K562 (cell line): ENCODE measurements at regions not wholly inside any gene's neighbourhood (a gene's known extent, or its start where the extent isn't known, plus 50 kb on each side); places are given as distances from the start of the nearest gene placed in this dataset.
A peak's percentile ranks its signal among the peaks of the same experiment; 100 is the strongest.

Source experiments
- ATAC-seq: fragments of 200-7000 bp; cut with Tn5 transposase; 3 replicates; pipeline ENCODE4 v1.9.1; 2020; ENCODE audit warnings: moderate library complexity
- BruUV-seq: library from RNA; stranded (reverse); fragments of 400-500 nt; replicated peaks from 2 replicates; lab custom pipeline; 2021; lab: Mats Ljungman, UMichigan
- CTCF ChIA-PET: fragments of 300-600 bp; formaldehyde crosslinking; extraction: SDS; loops from one replicate; lab custom pipeline; 2021; ENCODE audit warnings: low intra/inter-chr PET ratio; lab: Yijun Ruan, JAX
- POLR2A ChIA-PET: fragments of 300-600, 350-650 bp; sonication (Branson Sonifier 250); formaldehyde crosslinking; extraction: SDS; loops from one replicate; lab custom pipeline; 2021; ENCODE audit warnings: antibody characterized with exemption, inconsistent platforms; lab: Yijun Ruan, JAX
- DNase-seq, 4 experiments: peaks; one replicate each; pipeline versions ENCODE4 v3.0.0 to v3.0.0-alpha.2; 2011 to 2018; ENCODE audit warnings: low spot score in 3 of 4, mixed read lengths in 3 of 4; ENCODE audit errors: extremely low read depth in 1 of 4
- FAIRE-seq: peaks from 2 replicates; lab custom pipeline; 2011; peaks lifted over from hg19 to GRCh38; lab: Jason Lieb, UNC
- H2AFZ ChIP-seq: 2 replicates; pipeline ENCODE4 v1.6.0; 2011; ENCODE audit warnings: low read depth, low read length, control low read depth, inconsistent platforms
- H3K27ac ChIP-seq: fragments of 200-600 bp; 3 replicates; pipeline ENCODE4 v1.8.0; 2011; ENCODE audit warnings: low read depth, mild to moderate bottlenecking, control low read depth, inconsistent platforms, low read length, moderate library complexity, mixed read lengths; ENCODE audit errors: extremely low read depth
- H3K27me3 ChIP-seq, 2 experiments: fragments of 300-600 bp in 1 of 2; 2 replicates in 1 of 2; 3 replicates in 1 of 2; pipeline versions ENCODE4 v1.6.0 to v1.8.0; 2011; ENCODE audit warnings: inconsistent platforms in 2 of 2, low read length in 2 of 2, mild to moderate bottlenecking in 1 of 2, mixed read lengths in 1 of 2, moderate library complexity in 1 of 2; ENCODE audit not compliant: control insufficient read depth in 2 of 2, insufficient read depth in 2 of 2
- H3K36me3 ChIP-seq: fragments of 300-600 bp; 3 replicates; pipeline ENCODE4 v1.8.0; 2011; ENCODE audit warnings: mild to moderate bottlenecking, low read length, inconsistent platforms; ENCODE audit not compliant: control insufficient read depth, insufficient read depth
- H3K4me1 ChIP-seq, 2 experiments: fragments of 200-600 bp in 1 of 2; replicated peaks in 1 of 2; 2 replicates in 1 of 2; 3 replicates in 1 of 2; pipeline versions ENCODE4 v1.5.1 to v1.8.0; 2011; ENCODE audit warnings: inconsistent platforms in 2 of 2, low read length in 2 of 2, mild to moderate bottlenecking in 1 of 2, mixed read lengths in 1 of 2, moderate library complexity in 1 of 2; ENCODE audit not compliant: control insufficient read depth in 2 of 2, insufficient read depth in 2 of 2
- H3K4me2 ChIP-seq: 2 replicates; pipeline ENCODE4 v1.6.1; 2011; ENCODE audit warnings: low read length, control low read depth, inconsistent platforms, mixed read lengths; ENCODE audit not compliant: insufficient read depth
- H3K4me3 ChIP-seq: fragments of 200-600 bp; sonication (generic), shearing (Covaris generic); 2 replicates; pipeline ENCODE4 v1.5.1; 2016; ENCODE audit warnings: control low read depth, inconsistent platforms
- H3K79me2 ChIP-seq: fragments of 200-600 bp; 3 replicates; pipeline ENCODE4 v1.8.0; 2011; ENCODE audit warnings: low read length, inconsistent platforms; ENCODE audit not compliant: control insufficient read depth, insufficient read depth
- H3K9ac ChIP-seq, 2 experiments: 2 replicates each; pipeline versions ENCODE4 v1.6.0 to v1.6.1; 2011; ENCODE audit warnings: low read depth in 2 of 2, low read length in 2 of 2, control low read depth in 1 of 2, inconsistent platforms in 1 of 2, mild to moderate bottlenecking in 1 of 2, mixed read lengths in 1 of 2; ENCODE audit not compliant: insufficient read depth in 1 of 2
- H3K9me1 ChIP-seq: one replicate; pipeline ENCODE4 v1.6.0; 2011; ENCODE audit warnings: inconsistent platforms, mild to moderate bottlenecking, low read length, moderate library complexity; ENCODE audit not compliant: control insufficient read depth, insufficient read depth
- H3K9me3 ChIP-seq: replicated peaks from 2 replicates; pipeline ENCODE4 v1.5.1; 2011; ENCODE audit warnings: low read depth, low read length, inconsistent platforms; ENCODE audit not compliant: control insufficient read depth, insufficient read depth
- H4K20me1 ChIP-seq: replicated peaks from 2 replicates; pipeline ENCODE4 v1.6.1; 2011; ENCODE audit warnings: low read length, inconsistent platforms, mixed read lengths; ENCODE audit not compliant: control insufficient read depth, insufficient read depth
- CBX5 ChIP-seq: IDR thresholded peaks from 2 replicates; pipeline ENCODE4 v1.6.1; 2014; ENCODE audit warnings: low read depth, borderline replicate concordance
- CSDE1 ChIP-seq, 2 experiments: fragments of 450-650 bp; IDR thresholded peaks; 2 replicates each; pipeline ENCODE4 v1.6.1; 2016; ENCODE audit warnings: mild to moderate bottlenecking in 1 of 2
- EGR1 ChIP-seq: fragments of 450-650 bp; conservative IDR thresholded peaks from 2 replicates; pipeline ENCODE4 v1.6.1; 2017; ENCODE audit warnings: mild to moderate bottlenecking
- EWSR1 ChIP-seq: fragments of 450-650 bp; IDR thresholded peaks from 2 replicates; pipeline ENCODE4 v1.6.1; 2018; ENCODE audit warnings: borderline replicate concordance, mild to moderate bottlenecking, low read depth, moderate library complexity; ENCODE audit not compliant: partially characterized antibody
- MAFG ChIP-seq: fragments of 450-650 bp; conservative IDR thresholded peaks from 2 replicates; pipeline ENCODE4 v1.6.1; 2016; ENCODE audit warnings: missing genetic modification characterization, missing compliant biosample characterization
- MBD1 ChIP-seq: fragments of 250-450 bp; sonication (Bioruptor Pico); IDR thresholded peaks from 2 replicates; pipeline ENCODE4 v1.8.0; 2022; ENCODE audit warnings: inconsistent platforms
- NCOA4 ChIP-seq: fragments of 450-650 bp; IDR thresholded peaks from 2 replicates; pipeline ENCODE4 v1.6.1; 2018; ENCODE audit warnings: mild to moderate bottlenecking; ENCODE audit not compliant: partially characterized antibody
- NR0B1 ChIP-seq: fragments of 450-650 bp; IDR thresholded peaks from one replicate; pipeline ENCODE4 v1.6.1; 2018; ENCODE audit warnings: mild to moderate bottlenecking, moderate library complexity; ENCODE audit not compliant: partially characterized antibody
- TEAD2 ChIP-seq: fragments of 450-650 bp; IDR thresholded peaks from 2 replicates; pipeline ENCODE4 v1.6.1; 2016; ENCODE audit warnings: missing genetic modification characterization, control low read depth, missing compliant biosample characterization
- ZKSCAN8 ChIP-seq: fragments of 200-800 bp; sonication (Bioruptor generic); IDR thresholded peaks from 2 replicates; pipeline ENCODE4 v1.6.1; 2016; ENCODE audit warnings: missing genetic modification characterization, missing compliant biosample characterization
- ZNF165 ChIP-seq: fragments of 250-450 bp; sonication (Bioruptor Pico); IDR thresholded peaks from 2 replicates; pipeline ENCODE4 v1.4.0; 2020; ENCODE audit warnings: borderline replicate concordance
- ZNF280A ChIP-seq: fragments of 450-650 bp; IDR thresholded peaks from 2 replicates; pipeline ENCODE4 v1.6.1; 2018; ENCODE audit warnings: mild to moderate bottlenecking, low read depth; ENCODE audit not compliant: partially characterized antibody
- ZNF316 ChIP-seq: fragments of 450-650 bp; IDR thresholded peaks from 2 replicates; pipeline ENCODE4 v1.6.1; 2016
- ZNF766 ChIP-seq: fragments of 200-800 bp; sonication (Bioruptor generic); conservative IDR thresholded peaks from 2 replicates; pipeline ENCODE4 v1.6.1; 2016; ENCODE audit warnings: missing genetic modification characterization, missing compliant biosample characterization
- WGBS: fragments of 100-300 bp; shearing (Covaris generic); methylation state at CpG from one replicate; pipeline ENCODE4 v1.1.6; 2016; ENCODE audit warnings: low coverage, mixed read lengths; ENCODE audit not compliant: insufficient coverage; ENCODE audit errors: missing lambda C conversion rate; 5-methylcytosine and 5-hydroxymethylcytosine counted together
- in situ Hi-C: fragments of 300-500 bp; cut with MboI; formaldehyde crosslinking; loops from 4 replicates; pipeline ENCODE4 v1.15.0; 2018; ENCODE audit warnings: inconsistent platforms, mixed read lengths
- intact Hi-C: fragments of 100-400 bp; cut with micrococcal nuclease; formaldehyde crosslinking; loops from 2 replicates; pipeline ENCODE4 v1.14.2; 2022

- TF ChIP-seq CBX5 (no peak), ZKSCAN8 (CRISPR knock-in tag) (no peak), ZNF766 (CRISPR knock-in tag) (no peak), EWSR1 (no peak)
Measured at GRCh38 chr4:137193564-137193963, 338.7 kb downstream of the PCDH18 start (continued).

GRCh38 chr4:137181293-137181899 lies 350.9 kb downstream of the PCDH18 start:
- H3K4me3 ChIP-seq: no peak overlapping the region
- no peak overlapping the region for H3K9ac ChIP-seq
- no peaks in the 10 kb centered on the region for H3K79me2 ChIP-seq
- H3K4me1 ChIP-seq: no peaks in the 10 kb centered on the region
- intact Hi-C loops: no loop called here
- ATAC-seq (no peak), FAIRE-seq (no peak), DNase-seq (no peak)
- WGBS: 6% methylated on average over 1 of the region's 1 CpG
- no peak overlapping the region for H3K4me2 ChIP-seq
- no peak for TF ChIP-seq NCOA4
- 0 out of 2 replicates have a peak, but pooled peaks have one; percentile 12 for TF ChIP-seq MAFG
- TF ChIP-seq CSDE1 (IDR thresholded peaks at IDR 0.05): no peak
- TF ChIP-seq MBD1: no peak
- TF ChIP-seq ZNF280A: no peak
- no peak for TF ChIP-seq EGR1
- peak; percentile 65 for TF ChIP-seq ZNF316
- TF ChIP-seq TEAD2 (tag): no peak
- no peak for TF ChIP-seq NR0B1
- TF ChIP-seq ZNF165 (CRISPR knock-in tag): no peak
- H3K27me3 ChIP-seq: no peaks in the 10 kb centered on the region
- H3K27ac ChIP-seq: no peak overlapping the region
- ChIA-PET CTCF (no interaction called here), POLR2A (no interaction called here)
- H3K9me1 ChIP-seq: no peaks in the 10 kb centered on the region
- in situ Hi-C loops: no loop called here
- no peaks in the 10 kb centered on the region for H4K20me1 ChIP-seq
- H3K36me3 ChIP-seq: no peaks in the 10 kb centered on the region
- no TSS peak for BruUV-seq
- H2AFZ ChIP-seq: no peak overlapping the region
- H3K9me3 ChIP-seq: no peaks in the 10 kb centered on the region; the same call in 1 of the 2 replicates
